Liver (tissue), 8 donors: ENCODE measurements at regions not wholly inside any gene's neighbourhood (a gene's known extent, or its start where the extent isn't known, plus 50 kb on each side); places are given as distances from the start of the nearest gene placed in this dataset.

ENCODE experiments used
- DNase-seq: peaks from one replicate; pipeline ENCODE4 v3.0.0-alpha.2; 2017; ENCODE audit warnings: low spot score
- H3K27ac ChIP-seq, 2 donors: one replicate each; pipeline ENCODE4 v1.7.0; 2013; ENCODE audit warnings: inconsistent platforms in 2 of 2, low read length in 2 of 2, control low read depth in 1 of 2, low read depth in 1 of 2, mild to moderate bottlenecking in 1 of 2
- H3K27me3 ChIP-seq, 4 donors: one replicate each; pipeline versions ENCODE4 v1.6.1 to v1.7.0; 2013; ENCODE audit warnings: low read length in 3 of 4, inconsistent platforms in 1 of 4, mild to moderate bottlenecking in 1 of 4, moderate library complexity in 1 of 4; ENCODE audit not compliant: control insufficient read depth in 4 of 4, insufficient read depth in 4 of 4
- H3K36me3 ChIP-seq, 4 donors: one replicate each; pipeline versions ENCODE4 v1.6.1 to v1.7.0; 2013; ENCODE audit warnings: low read length in 3 of 4, mild to moderate bottlenecking in 3 of 4, low read depth in 1 of 4, moderate library complexity in 1 of 4; ENCODE audit not compliant: control insufficient read depth in 4 of 4, insufficient read depth in 3 of 4
- H3K4me1 ChIP-seq, 4 donors: one replicate each; pipeline versions ENCODE4 v1.6.1 to v1.7.0; 2013; ENCODE audit warnings: low read length in 3 of 4, mild to moderate bottlenecking in 3 of 4, moderate library complexity in 1 of 4; ENCODE audit not compliant: control insufficient read depth in 4 of 4, insufficient read depth in 4 of 4
- H3K4me3 ChIP-seq, 3 donors: one replicate each; pipeline versions ENCODE4 v1.6.1 to v1.7.0; 2013; ENCODE audit warnings: low read length in 3 of 3, control low read depth in 1 of 3, low read depth in 1 of 3, mild to moderate bottlenecking in 1 of 3
- H3K9ac ChIP-seq, 2 donors: one replicate each; pipeline ENCODE4 v1.7.0; 2013; ENCODE audit warnings: low read length in 2 of 2, mild to moderate bottlenecking in 2 of 2, moderate library complexity in 2 of 2, control low read depth in 1 of 2, low read depth in 1 of 2
- H3K9me3 ChIP-seq, 4 donors: one replicate each; pipeline versions ENCODE4 v1.6.1 to v1.7.0; 2013; ENCODE audit warnings: low read length in 3 of 4; ENCODE audit not compliant: control insufficient read depth in 4 of 4
- FOXA1 ChIP-seq: IDR thresholded peaks from 2 replicates; pipeline ENCODE4 v1.6.1; 2016; ENCODE audit warnings: antibody characterized with exemption
- FOXA2 ChIP-seq: IDR thresholded peaks from 2 replicates; pipeline ENCODE4 v1.6.1; 2016; ENCODE audit warnings: antibody characterized with exemption
- HNF4A ChIP-seq, 2 donors: conservative IDR thresholded peaks; 2 replicates each; pipeline ENCODE4 v1.6.1; 2016; ENCODE audit warnings: antibody characterized with exemption in 2 of 2, mild to moderate bottlenecking in 2 of 2
- HNF4G ChIP-seq: IDR thresholded peaks from 2 replicates; pipeline ENCODE4 v1.6.1; 2016; ENCODE audit warnings: antibody characterized with exemption
- JUND ChIP-seq, 2 donors: IDR thresholded peaks; 2 replicates each; pipeline ENCODE4 v1.6.1; 2016; ENCODE audit warnings: antibody characterized with exemption in 2 of 2
- RAD21 ChIP-seq, 2 donors: IDR thresholded peaks; 2 replicates each; pipeline ENCODE4 v1.6.1; 2016; ENCODE audit warnings: antibody characterized with exemption in 2 of 2, mild to moderate bottlenecking in 2 of 2
- RXRA ChIP-seq, 2 donors: IDR thresholded peaks; 2 replicates each; pipeline ENCODE4 v1.6.1; 2017 to 2018; ENCODE audit warnings: antibody characterized with exemption in 2 of 2, mild to moderate bottlenecking in 1 of 2
- SP1 ChIP-seq: IDR thresholded peaks from 2 replicates; pipeline ENCODE4 v1.6.1; 2018; ENCODE audit warnings: antibody characterized with exemption, mild to moderate bottlenecking
- TAF1 ChIP-seq: conservative IDR thresholded peaks from 2 replicates; pipeline ENCODE4 v1.6.1; 2016; ENCODE audit warnings: antibody characterized with exemption, mild to moderate bottlenecking
- YY1 ChIP-seq: IDR thresholded peaks from 2 replicates; pipeline ENCODE4 v1.6.1; 2016; ENCODE audit warnings: antibody characterized with exemption, mild to moderate bottlenecking
- WGBS: extraction: QIAGEN DNeasy Blood & Tissue Kit; methylation state at CpG from one replicate; pipeline ENCODE4 v1.1.7; 2013; 5-methylcytosine and 5-hydroxymethylcytosine counted together
- TF ChIP-seq, protein P1 (sequence below): IDR thresholded peaks from 2 replicates; pipeline ENCODE4 v1.6.1; 2016; ENCODE audit warnings: antibody characterized with exemption
- TF ChIP-seq, protein P2 (sequence below): IDR thresholded peaks from 2 replicates; pipeline ENCODE4 v1.6.1; 2016; ENCODE audit warnings: antibody characterized with exemption
- TF ChIP-seq, protein P3 (sequence below): fragments of 150-350 bp; IDR thresholded peaks from 2 replicates; pipeline ENCODE4 v1.5.1; 2017; ENCODE audit warnings: improper control_type of control experiment, low read depth, low read length; ENCODE audit not compliant: missing input control
- TF ChIP-seq, protein P4 (sequence below): IDR thresholded peaks from 2 replicates; pipeline ENCODE4 v1.6.1; 2016; ENCODE audit warnings: antibody characterized with exemption, mild to moderate bottlenecking
- donor health status: healthy.
- donor health status: healthy.
- donor health status: healthy.
- donor health status: healthy.
- donor health status: healthy.

DNA sequence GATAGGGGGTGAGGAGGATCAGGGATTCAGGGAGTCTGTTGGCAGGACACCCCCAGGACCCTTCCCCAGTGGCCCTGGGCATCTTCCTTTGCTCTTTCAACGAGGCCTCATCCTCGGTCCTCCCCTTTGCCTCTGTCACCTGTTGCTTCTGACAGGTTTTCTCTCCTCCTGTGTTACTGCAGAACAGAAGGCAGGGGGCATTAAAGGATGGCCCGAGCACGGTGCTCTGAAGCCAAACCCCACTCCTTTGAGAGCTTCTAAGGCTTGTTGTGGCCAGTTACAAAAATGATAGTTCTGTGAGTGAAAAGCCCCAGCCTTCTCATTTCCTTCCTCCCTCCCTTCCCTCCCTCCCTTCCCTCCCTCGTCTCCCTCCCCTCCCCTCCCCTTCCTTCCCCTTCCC is 82.5 kb downstream of the THNSL2 start:
- Histone ChIP-seq H3K9me3 (no peaks in the 10 kb centered on the region), H3K36me3 (no peaks in the 10 kb centered on the region), H3K4me1 (no peaks in the 10 kb centered on the region), H3K9ac (no peak overlapping the region), H3K27me3 (no peaks in the 10 kb centered on the region), H3K4me3 (no peak overlapping the region), H3K27ac (no peak overlapping the region)
- WGBS, result 48% methylated on average over 5 of the region's 5 CpGs
- TF ChIP-seq FOXA2 (no peak), HNF4A (conservative IDR thresholded peaks at IDR 0.05) (no peak), FOXA1 (no peak), TAF1 (no peak), RXRA (IDR thresholded peaks at IDR 0.05) (no peak), JUND (IDR thresholded peaks at IDR 0.05) (no peak), HNF4G (no peak)
- TF ChIP-seq, protein P1, sequence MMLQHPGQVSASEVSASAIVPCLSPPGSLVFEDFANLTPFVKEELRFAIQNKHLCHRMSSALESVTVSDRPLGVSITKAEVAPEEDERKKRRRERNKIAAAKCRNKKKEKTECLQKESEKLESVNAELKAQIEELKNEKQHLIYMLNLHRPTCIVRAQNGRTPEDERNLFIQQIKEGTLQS, result no peak
- TF ChIP-seq, protein P2, sequence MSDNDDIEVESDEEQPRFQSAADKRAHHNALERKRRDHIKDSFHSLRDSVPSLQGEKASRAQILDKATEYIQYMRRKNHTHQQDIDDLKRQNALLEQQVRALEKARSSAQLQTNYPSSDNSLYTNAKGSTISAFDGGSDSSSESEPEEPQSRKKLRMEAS, result no peak
- TF ChIP-seq, protein P3, sequence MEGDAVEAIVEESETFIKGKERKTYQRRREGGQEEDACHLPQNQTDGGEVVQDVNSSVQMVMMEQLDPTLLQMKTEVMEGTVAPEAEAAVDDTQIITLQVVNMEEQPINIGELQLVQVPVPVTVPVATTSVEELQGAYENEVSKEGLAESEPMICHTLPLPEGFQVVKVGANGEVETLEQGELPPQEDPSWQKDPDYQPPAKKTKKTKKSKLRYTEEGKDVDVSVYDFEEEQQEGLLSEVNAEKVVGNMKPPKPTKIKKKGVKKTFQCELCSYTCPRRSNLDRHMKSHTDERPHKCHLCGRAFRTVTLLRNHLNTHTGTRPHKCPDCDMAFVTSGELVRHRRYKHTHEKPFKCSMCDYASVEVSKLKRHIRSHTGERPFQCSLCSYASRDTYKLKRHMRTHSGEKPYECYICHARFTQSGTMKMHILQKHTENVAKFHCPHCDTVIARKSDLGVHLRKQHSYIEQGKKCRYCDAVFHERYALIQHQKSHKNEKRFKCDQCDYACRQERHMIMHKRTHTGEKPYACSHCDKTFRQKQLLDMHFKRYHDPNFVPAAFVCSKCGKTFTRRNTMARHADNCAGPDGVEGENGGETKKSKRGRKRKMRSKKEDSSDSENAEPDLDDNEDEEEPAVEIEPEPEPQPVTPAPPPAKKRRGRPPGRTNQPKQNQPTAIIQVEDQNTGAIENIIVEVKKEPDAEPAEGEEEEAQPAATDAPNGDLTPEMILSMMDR, result no peak
- DNase-seq, result no peak

DNA sequence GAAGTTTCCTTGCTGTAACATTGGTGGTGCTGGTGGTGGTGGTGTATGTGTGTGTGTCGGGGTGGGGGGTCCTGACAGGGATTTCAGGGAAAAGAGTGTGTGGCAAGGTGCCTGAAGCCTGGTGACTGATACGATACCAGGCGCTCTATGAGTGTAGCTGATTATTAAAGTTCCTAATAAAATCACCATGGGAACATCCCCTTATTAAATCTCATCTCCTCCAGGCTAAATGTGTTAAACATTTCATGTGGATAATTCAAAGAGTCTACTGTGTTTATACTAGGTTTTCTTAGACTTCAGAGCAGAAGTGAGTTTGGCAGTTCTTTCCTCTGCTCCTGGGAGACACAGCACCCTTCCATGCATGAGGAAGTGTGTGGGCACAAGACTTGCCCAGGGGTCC is 82.0 kb downstream of the THNSL2 start:
- TF ChIP-seq, protein P3, result no peak
- no peak for TF ChIP-seq YY1
- TF ChIP-seq RAD21 (IDR thresholded peaks at IDR 0.05), result no peak
- no peak for TF ChIP-seq SP1
- no peak for TF ChIP-seq FOXA2
- Histone ChIP-seq H3K27me3 (no peaks in the 10 kb centered on the region), H3K4me3 (no peak overlapping the region), H3K9ac (no peak overlapping the region), H3K4me1 (no peaks in the 10 kb centered on the region), H3K36me3 (no peaks in the 10 kb centered on the region), H3K27ac (no peak overlapping the region), H3K9me3 (no peaks in the 10 kb centered on the region)
- no peak for DNase-seq
- WGBS, result 98% methylated on average over 3 of the region's 3 CpGs

DNA sequence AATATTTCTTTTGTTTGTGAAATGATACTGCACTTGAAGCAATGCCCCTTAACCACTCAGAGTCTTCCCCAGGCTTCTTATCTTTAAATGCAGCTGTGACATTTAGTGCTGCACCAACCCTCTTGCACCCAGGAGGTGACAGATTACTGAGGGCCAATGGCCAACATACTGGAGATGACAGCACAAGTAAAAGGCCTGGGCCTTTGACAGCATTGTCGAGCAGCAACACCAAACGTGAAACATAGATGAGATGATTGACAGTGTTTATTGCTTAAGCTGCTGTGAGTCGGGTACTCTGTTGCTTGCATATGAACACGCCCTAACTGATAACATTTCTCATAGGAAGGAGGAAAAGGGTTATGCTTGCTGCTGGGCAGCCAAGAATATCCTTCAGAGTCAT is 80.3 kb downstream of the THNSL2 start:
- Histone ChIP-seq H3K27ac (no peak overlapping the region), H3K9ac (no peak overlapping the region), H3K27me3 (no peaks in the 10 kb centered on the region), H3K4me3 (no peak overlapping the region), H3K9me3 (no peaks in the 10 kb centered on the region), H3K36me3 (no peaks in the 10 kb centered on the region), H3K4me1 (no peaks in the 10 kb centered on the region)
- 72% methylated on average over 4 of the region's 4 CpGs for WGBS
- DNase-seq, result peak; percentile 56
- TF ChIP-seq HNF4A (conservative IDR thresholded peaks at IDR 0.05) (no peak), SP1 (no peak), JUND (IDR thresholded peaks at IDR 0.05) (no peak)
- TF ChIP-seq, protein P4, sequence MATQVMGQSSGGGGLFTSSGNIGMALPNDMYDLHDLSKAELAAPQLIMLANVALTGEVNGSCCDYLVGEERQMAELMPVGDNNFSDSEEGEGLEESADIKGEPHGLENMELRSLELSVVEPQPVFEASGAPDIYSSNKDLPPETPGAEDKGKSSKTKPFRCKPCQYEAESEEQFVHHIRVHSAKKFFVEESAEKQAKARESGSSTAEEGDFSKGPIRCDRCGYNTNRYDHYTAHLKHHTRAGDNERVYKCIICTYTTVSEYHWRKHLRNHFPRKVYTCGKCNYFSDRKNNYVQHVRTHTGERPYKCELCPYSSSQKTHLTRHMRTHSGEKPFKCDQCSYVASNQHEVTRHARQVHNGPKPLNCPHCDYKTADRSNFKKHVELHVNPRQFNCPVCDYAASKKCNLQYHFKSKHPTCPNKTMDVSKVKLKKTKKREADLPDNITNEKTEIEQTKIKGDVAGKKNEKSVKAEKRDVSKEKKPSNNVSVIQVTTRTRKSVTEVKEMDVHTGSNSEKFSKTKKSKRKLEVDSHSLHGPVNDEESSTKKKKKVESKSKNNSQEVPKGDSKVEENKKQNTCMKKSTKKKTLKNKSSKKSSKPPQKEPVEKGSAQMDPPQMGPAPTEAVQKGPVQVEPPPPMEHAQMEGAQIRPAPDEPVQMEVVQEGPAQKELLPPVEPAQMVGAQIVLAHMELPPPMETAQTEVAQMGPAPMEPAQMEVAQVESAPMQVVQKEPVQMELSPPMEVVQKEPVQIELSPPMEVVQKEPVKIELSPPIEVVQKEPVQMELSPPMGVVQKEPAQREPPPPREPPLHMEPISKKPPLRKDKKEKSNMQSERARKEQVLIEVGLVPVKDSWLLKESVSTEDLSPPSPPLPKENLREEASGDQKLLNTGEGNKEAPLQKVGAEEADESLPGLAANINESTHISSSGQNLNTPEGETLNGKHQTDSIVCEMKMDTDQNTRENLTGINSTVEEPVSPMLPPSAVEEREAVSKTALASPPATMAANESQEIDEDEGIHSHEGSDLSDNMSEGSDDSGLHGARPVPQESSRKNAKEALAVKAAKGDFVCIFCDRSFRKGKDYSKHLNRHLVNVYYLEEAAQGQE, result no peak
